Activated CD4-positive, alpha-beta T cell treated with anti-CD3 and anti-CD28 coated beads, Interleukin-2, amount 50 U/mL, for 16 hours (primary cell): ENCODE measurements at regions not wholly inside any gene's neighbourhood (a gene's known extent, or its start where the extent isn't known, plus 50 kb on each side); places are given as distances from the start of the nearest gene placed in this dataset.
"Not testable (repeated sequence)": the region's sequence is repeated elsewhere in the genome, so short reads cannot be mapped to it uniquely, and the experiment has no call there.

Experiments used
- DNase-seq: peaks from one replicate; pipeline ENCODE4 v3.0.0-alpha.2; 2020

DNA sequence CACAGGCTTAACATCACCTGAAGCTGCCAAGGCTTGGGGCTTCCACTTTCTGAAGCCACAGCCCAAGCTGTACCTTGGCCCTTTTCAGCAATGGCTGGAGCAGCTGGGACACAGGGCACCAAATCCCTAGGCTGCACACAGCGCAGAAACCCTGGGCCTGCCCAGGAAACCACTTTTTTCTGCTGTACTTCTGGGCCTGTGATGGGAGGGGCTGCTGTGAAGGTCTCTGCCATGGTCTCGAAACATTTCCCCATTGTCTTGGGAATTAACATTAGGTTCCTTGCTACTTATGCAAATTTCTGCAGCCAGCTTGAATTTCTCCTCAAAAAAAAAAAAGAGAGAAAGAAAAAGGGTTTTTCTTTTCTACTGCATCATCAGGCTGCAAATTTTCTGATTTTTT is 219.1 kb downstream of the RPL10L start:
- DNase-seq: no peak

DNA sequence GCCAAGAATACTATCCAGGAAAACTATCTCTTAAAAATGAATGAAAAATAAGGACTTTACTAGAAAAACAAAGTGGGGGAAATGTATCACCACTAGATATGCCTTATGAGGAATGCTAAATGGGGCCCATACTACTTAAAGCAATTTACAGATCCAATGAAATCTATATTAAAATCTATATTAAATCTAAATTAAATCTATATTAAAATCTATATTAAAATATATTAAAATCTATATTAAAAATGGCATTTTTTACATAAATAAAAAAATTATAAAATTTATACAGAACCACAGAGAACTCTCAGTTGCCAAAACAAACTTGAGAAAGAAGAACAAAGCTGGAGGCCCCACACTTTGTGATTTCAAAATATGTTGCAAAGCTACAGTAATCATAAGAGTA is 234.5 kb downstream of the RPL10L start:
- no peak for DNase-seq

DNA sequence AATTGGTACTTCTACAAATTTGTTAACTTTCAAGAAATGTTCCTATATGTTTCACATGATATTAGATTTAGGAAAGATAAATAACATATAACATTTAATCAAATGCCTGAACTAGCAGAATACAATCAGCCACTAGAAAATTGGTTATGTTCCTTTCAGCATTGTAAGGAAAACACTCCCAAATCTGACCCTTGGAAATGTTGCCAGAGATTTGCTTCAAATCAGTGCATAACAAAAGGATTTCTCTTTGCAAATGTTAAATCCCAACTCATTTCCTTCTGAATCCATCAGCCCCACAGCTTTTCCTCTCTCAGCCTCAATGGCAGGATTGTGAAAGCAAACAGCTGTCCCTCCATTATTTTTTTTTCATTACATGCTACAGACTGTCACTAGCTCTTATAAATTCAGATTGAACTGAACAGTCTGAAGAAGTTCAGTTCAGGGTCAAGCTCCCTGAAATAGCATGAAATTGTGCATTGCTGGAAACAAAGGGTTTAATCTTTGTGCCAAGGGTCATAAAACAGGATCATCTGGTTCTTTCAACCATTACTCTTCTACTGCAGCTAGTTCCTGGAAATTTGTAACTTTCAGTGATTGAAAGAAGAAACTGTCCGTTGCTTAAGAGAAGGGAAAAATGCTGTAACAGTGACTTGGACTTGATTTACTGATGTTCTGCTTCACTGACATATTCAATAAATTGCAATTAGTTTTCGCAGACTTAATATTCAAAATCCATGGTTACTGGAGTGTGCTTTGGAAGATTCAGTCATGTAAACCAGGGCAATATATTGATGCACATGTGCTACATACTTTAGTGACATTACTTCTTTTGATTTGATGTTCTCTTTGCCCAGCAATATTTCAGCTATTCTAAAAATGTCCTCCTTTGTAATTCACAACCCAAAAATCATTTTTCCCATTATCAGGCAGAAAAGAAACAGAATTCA is 246.4 kb downstream of the RPL10L start:
- DNase-seq: no peak

DNA sequence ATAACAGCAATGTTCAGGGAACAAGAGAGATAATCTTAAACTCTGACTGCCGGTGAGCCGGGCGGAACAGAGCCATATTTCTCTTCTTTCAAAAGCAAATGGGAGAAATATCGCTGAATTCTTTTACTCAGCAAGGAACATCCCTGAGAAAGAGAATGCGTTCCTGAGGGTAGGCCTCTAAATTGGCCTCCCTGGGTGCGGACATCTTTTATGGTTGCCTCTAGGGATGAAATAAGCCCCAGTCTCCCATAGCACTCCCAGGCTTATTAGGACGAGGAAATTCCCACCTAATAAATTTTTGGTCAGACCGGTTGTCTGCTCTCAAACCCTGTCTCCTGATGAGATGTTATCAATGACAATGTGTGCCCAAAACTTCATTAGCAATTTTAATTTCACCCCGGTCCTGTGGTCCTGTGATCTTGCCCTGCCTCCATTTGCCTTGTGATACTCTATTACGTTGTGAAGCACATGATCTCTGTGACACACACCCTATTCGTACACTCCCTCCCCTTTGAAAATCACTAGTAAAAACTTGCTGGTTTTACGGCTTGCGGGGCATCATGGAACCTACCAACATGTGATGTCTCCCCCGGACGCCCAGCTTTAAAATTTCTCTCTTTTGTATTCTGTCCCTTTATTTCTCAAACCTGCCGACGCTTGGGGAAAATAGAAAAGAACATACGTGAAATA is 249.4 kb downstream of the RPL10L start:
- not testable (repeated sequence) for DNase-seq

DNA sequence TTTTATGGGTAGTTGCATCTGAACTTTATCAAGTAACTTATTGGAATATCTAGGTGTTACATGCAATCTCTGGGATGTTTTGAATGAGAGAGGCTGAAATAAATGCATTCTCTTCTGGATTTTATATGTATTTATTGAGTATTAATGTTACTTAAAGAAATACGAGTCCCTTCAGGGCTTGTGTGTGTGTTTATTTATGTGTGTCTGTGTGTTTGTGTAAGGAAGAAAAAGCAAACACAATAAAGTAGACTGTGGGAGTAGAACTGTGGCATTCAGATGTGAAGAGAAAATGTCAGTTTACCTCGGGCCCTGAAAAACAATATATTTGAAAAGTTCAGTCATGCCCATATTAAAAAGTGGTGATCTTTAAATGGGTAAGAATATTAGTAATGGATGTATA is 250.5 kb downstream of the RPL10L start:
- DNase-seq: no peak

DNA sequence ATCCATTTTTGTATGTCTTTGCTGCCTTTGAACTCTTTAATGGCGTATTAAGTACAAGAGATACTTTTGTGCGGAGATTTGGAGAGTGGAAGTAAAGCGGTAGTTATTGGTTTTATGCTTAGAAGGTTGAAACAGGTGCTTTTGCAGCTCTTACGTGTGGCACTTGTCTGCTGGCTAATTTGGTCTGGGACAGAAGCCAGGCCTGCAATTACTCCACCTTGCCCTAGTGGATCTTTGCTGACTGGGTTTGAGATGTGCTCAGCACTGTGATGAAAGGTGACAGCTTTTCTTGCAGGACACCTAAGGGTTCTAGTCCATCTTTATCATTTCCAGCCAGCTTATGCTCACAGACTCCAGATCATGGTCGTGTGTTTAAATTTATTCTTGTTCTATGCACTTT is 252.5 kb downstream of the RPL10L start:
- no peak for DNase-seq

DNA sequence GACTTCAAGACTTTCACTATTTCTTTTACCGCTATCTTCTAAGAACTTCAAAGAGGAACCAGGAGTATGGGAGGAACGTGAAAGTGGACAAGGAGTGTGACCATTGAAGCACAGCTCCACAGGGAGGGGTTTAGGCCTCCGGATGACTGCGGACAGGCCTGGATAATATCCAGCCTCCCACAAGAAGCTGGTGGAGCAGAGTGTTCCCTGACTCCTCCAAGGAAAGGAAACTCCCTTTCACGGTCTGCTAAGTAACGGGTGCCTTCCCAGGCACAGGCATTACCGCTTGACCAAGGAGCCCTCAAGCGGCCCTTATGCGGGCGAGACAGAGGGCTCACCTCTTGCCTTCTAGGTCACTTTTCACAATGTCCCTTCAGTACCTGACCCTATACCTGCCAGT is 267.0 kb downstream of the RPL10L start:
- DNase-seq: no peak

DNA sequence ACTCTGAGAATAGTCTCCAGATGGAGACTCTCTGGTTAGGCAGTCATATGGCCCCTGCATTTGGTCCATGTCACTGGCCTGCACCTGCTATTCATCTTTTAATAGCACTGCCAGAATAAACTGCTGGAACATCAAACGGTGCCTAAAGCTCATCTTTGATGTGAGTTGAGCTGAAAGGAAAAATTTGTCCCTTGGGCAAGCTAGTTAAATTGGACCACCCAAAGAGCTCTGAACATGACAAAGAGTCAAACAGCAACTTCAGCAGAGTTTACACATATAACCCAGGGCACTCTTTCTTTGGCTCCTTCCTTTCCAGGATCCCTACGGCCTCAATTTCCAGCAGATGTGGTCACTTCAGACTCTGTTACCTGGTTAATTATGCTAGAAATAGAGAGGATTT is 269.9 kb downstream of the RPL10L start:
- no peak for DNase-seq

DNA sequence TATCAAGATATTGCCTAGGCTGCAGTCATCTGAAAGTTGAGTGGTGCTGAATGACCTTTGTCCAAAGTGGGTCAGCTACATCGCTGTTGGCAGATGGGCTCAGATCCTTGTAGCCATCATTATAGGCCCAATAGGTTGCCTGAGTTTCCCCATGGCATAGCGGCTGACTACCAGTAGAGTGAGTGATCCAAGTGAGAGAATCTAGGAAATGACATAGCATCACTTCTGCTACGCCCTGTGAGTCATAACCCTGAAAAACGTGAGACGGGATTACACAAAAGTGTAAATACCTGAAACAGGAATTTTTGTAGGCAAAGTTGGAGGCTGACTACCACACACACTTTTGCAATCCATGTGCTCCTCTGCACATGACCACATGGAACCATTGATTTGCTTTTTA is 273.3 kb downstream of the RPL10L start:
- no peak for DNase-seq

DNA sequence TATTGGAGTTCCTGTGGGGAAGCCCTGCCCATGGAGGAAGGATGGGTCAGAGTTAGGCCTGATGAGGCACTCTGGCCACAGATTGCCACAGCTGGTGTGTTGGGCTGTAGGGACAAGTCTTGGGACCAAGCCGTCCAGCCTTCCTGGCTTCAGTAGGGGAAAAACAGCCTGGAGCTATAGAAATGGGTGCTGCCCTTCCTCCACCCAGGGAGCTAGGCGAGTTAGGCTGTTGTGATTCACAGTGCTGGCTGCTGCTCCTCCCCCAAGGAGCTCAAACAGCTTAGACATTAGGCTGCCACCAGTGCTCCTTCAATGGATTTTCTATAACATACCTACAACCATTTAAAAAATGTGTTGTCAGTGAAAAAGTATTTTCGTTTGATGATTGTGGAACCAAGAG is 274.3 kb downstream of the RPL10L start:
- no peak for DNase-seq

DNA sequence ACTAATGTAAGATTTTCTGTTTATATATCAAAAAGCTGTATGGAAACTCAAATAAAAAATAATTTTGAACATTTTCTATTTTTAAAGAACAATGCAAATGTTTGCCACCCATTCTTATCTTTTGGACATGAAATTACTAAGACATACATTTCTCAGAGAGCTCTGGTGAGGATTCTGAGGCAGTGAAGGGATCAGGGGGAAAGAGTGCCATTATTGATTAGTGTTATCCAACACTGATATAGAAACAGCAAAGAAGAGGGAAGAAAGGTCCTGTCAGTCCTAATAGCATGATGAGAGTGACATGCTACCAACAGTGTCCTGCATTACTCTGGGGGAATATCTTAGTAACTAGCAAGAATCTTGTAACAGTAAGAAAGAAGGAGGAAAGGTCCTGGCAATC is 282.2 kb downstream of the RPL10L start:
- no peak for DNase-seq

DNA sequence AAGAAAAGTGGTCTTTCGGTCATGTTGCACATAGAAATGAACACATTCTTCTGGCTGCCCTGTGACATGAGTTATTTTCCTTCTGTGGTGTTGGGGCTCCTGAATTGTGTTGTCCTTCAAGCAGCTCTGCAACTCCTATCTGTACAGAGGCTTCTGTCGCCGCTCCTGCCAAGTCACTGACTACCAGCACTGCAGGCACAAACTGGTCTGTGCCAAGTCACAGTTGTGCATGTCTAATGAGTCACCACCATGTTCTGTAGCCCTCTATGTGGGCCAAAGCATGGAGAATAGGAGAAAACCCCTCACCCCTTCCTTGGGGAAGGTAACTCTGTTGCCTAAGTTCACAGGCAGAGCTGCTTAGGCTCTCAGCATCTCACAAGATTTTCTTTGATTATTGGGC is 283.3 kb downstream of the RPL10L start:
- no peak for DNase-seq

DNA sequence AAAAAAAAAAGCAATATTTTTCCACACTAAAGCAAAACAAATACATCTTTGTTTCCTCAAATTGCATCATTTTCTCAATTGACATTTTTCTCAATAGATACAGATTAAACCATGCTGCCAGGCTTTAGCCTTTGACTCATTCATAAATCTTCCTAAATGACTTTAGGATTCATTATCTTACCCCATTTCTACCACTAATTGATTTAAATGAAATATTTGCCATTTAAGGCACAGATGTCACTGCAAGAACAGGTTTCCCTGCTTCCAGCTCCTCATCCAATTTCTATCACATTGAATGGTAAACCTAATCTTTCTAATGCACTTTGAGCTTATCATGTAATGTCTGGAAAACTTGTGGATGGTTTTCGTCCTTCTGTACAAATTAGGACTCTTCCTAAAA is 298.7 kb downstream of the RPL10L start:
- DNase-seq: no peak

DNA sequence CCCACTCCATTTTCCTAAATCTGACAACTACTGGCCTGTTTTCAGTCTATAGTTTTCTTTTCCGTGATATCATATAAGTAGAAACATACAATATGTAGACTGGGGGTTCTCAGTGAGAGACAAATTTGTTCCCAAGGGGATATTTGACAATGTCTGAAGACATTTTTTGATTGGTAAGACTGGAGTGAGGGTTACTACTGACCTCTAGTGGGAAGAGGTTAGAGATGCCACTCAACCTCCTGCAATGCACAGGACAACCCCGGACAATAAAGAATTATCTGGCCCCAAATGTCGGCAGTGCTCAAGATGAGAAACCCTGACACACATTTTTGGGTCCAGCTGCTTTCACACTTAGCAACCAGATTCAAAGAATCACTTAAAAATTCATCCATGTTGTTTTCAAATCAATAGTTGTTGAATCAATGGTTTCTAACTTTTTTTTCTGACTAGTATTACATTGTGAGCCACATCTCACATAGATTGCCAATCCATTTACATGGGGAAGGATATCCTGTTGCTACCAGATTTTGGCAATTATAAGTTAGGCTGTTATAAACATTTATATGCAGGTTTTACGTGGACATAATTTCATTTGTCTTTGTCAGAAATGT is 307.1 kb downstream of the RPL10L start:
- peak; percentile 12 for DNase-seq

DNA sequence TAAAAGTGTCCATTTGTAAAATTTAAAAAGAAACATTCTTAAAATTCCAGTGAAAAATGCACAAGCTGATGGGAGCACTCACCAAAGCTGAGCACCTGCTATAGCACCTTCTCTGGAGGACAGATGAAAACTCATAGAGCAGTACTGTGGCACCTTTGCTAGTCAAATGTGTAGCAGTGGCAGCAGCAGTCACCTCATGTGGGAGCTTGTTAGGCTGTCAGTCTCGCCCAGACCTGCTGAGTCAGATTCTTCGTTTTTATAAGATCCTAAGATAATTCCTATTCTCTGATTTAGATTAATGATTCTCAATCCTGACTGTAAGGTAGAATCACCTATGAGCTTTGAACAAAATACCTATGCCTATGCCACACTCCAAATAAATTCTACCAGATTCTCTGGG is 325.8 kb downstream of the RPL10L start:
- no peak for DNase-seq

DNA sequence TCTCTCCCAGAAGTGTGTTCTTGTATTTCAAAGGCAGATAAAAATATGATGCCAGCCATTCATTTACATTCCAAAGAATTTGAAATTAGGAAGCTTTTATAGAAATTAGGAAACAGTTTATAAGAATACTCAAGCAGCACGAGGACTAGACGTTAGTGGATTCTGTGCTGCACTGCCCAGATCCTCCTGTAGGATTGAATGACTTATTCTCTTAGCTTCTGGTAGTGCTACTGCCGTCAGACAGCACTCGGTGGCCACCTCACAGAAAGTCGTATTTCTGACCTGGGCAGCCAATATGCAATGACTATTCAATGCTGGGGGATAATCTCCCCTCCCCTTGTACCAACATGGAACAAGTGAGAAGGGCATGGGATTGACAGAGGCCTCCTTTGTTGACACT is 326.4 kb downstream of the RPL10L start:
- DNase-seq: no peak

DNA sequence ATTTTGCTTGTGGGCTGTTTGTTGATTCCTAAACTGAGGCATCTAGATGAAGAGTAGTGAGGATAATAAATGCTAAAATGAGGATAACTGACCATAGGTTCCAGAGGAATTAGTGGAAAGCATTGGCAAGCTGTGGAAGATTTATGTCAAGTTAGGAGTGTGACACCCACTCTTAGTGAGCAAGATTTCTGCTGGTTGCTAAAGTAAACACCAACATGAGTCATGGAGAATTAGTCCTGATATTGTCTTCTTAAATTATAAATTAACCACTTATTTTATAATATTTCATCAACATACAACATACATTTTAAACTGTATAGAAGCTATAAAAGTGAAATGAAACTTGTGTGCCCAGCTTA is 328.2 kb downstream of the RPL10L start:
- no peak for DNase-seq

DNA sequence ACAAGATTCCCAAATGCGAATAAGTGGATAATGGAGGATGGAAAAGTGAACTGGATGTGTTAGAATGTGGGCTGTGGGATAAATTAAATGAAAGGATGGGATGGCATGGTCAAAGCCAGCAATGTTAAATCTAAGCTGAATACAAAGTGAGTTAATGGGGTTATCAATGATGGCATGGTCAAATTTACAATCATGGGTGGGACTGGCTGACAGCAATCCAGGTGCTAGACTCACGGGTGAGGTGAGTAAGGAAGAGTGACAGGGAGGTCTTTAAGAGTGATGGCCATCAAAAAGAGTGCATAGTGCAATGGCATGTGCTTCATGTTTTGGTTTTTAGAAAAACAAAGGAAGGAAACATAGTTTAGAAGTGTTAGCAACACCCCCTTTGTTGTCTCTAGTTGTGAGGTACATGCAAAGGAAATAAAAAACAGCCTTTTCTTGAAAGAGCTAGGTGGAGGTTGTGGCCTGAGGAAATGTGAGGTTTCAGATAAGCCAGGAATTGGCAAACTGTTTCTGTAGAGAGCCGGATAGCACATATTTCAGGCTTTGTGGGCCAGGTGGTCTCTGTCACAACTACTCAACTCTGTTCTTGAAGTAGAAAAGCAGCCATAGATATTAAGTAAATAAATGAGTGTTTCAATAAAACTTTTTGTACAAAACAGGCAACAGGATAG is 328.7 kb downstream of the RPL10L start:
- no peak for DNase-seq

DNA sequence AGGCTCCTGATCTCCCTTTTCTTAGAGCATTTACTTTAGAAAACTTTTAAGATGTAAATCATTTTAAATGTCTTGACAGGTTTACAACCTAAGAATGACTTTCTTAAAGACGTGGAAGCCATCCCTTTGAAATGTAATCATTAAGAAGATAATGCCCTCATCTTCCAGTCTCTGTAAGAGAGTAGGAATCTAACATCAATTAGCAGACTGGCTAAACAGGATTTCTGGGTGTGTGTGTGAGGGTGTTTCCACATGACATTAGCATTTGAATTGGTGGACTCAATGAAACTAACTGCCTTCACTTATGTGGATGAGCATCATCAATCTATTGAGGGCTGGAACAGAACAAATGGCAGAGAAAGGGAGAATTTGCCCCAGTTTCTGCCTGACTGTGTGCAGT is 329.5 kb downstream of the RPL10L start:
- DNase-seq: no peak

DNA sequence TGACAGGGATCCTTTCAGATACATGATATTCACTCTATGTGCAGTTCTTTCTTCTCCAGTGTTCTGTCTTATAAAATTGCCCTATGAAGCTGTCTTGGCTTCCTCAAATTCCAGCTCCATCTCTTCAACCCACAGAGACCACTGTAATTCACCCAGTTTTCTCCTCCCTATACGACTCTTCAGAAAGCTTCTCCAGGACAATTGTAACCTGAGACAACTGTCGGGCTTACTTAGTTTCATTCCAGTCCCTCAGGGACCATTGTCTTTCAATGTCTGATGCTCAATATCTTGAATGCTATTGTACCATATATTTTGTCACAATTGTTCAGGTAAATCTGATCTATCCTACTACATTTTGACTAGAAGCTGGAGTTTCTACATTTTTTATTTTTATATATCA is 345.3 kb downstream of the RPL10L start:
- DNase-seq: no peak

DNA sequence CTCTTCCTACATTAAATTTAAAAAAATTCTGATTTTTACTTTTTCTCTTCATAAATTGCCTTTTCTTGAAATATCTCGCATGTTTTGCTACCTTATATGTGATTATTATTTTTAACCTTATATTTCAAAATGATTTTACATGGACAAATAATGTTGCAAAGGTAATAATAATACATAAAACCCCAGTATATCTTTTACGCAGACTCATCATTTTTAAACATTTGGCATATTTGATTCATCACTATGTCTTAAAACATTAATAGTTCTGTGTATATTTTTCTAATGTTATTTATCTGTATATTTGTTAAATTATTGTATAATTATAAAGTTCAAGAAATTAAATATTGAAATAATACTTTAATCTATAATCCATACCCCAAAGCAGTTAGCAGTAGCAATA is 350.8 kb downstream of the RPL10L start:
- DNase-seq: no peak

DNA sequence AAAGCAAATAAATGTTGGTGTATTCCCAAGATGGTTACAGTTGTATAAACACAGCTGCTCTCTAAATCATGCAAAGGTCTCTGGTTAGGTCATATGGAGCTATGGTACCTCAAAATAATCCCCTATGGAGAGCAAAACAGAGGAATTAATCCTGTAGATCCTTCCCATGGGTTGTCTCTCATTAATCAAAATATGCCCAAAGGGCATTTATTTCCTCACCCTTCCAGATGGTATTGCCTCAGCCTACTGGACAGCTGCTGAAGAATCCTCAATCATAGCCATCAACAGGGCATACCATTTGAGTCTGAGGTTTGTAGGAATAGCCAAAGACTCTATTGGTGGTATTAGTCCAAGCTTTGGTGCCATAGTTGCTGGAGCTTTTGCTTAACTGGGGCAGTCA is 360.9 kb downstream of the RPL10L start:
- no peak for DNase-seq

DNA sequence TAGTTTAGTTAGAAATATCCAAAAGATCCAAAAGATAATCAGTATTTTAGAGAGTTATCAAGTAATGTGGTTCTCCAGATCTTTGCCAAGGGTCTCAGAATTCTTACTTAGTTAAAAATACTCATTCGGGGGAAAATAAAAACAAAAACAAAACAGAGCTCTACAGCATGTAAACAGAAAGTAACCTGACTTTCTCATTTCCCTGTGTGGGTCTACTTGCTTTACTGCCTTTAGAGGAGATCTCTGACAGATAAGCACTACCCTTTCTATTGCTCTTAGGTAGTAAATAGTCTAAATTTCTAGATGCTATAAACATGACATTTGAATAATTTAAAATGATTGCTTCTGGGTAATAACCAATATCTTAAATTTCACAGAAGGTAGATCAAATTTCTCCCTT is 371.8 kb downstream of the RPL10L start:
- no peak for DNase-seq

DNA sequence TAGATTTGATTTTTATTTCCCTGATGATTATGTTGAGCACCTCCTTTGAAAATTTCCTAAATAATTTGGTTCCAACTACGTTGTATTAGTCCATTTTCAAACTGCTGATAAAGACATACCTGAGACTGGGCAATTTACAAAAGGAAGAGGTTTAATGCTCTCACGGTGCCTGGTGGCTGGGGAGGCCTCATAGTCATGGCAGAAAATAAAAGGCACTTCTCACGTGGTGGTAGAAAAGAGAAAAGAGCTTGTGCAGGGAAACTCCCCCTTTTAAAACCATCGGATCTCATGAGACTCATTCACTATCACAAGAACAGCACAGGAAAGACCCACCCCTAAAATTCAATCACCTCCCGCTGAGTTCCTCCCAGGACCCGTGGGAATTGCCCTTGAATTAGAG is 372.3 kb downstream of the RPL10L start:
- DNase-seq: no peak
